ENCODE measurements at regions not wholly inside any gene's neighbourhood (a gene's known extent, or its start where the extent isn't known, plus 50 kb on each side); places are given as distances from the start of the nearest gene placed in this dataset.

DNA sequence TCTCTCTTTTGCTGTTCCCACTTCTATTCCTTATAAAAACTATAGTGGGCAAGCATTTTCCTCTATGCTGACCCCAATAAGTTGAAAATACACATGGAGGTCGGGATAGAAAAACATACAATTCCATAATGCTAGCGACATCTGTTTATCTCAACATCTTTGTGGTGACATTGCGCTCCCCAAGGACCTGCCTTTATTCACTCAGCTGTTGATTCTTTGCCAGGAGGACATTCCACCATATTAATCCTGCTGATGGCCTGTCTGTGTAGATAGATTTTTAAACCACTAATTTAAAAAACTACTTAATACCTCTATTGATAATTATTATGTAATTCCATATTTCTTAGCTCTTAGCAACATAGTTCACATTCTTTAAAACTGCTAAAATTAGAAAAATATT, 555.3 kb upstream of the MAP3K7 start:
- TF ChIP-seq CTCF (IDR thresholded peaks at IDR 0.05; ENCODE audit: unreplicated experiment in 3 of 3): no peak
- H3K4me3 Mint-ChIP-seq: no peak overlapping the region
- peaks cover 10% of the 10 kb centered on the region for H3K4me1 Mint-ChIP-seq

DNA sequence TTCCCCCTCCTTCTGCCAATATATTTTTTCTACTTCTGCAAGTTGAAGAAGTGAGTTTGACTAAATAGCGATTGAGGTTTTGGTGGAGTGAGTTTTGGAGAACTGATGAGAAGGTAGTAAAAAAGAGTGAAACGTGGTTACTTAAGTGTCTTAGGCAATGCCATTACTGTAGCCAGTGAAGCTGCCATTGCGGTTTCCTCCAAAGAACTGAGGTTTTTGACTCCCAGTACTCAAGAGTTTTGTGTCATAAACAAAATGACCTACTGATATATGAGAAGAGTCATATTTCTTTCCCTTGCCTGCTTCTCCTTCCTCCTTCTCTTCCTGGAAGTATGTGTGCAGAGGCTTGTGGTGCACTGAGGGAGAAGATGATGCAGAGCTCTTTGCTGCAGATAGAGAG, 554.5 kb upstream of the MAP3K7 start:
- peaks cover 10% of the 10 kb centered on the region for H3K4me1 Mint-ChIP-seq
- peaks cover 3% of the 10 kb centered on the region for H3K9me3 Mint-ChIP-seq
- peak overlapping the region in 1 of 3 experiments; percentile 30 for H3K27ac Mint-ChIP-seq
- H3K4me3 Mint-ChIP-seq: no peak overlapping the region
- TF ChIP-seq CTCF (IDR thresholded peaks at IDR 0.05; ENCODE audit: unreplicated experiment in 3 of 3): no peak
- no peaks in the 10 kb centered on the region for H3K36me3 Mint-ChIP-seq (ENCODE audit: low read depth)
- peaks cover 4% of the 10 kb centered on the region for H3K27me3 Mint-ChIP-seq (ENCODE audit: low read depth)

More for the DNA sequence above, 555.3 kb upstream of the MAP3K7 start:
- no peak overlapping the region for H3K27ac Mint-ChIP-seq
- peaks cover 4% of the 10 kb centered on the region for H3K27me3 Mint-ChIP-seq (ENCODE audit: low read depth)
- peaks cover 3% of the 10 kb centered on the region for H3K9me3 Mint-ChIP-seq
- H3K36me3 Mint-ChIP-seq (ENCODE audit: low read depth): no peaks in the 10 kb centered on the region

DNA sequence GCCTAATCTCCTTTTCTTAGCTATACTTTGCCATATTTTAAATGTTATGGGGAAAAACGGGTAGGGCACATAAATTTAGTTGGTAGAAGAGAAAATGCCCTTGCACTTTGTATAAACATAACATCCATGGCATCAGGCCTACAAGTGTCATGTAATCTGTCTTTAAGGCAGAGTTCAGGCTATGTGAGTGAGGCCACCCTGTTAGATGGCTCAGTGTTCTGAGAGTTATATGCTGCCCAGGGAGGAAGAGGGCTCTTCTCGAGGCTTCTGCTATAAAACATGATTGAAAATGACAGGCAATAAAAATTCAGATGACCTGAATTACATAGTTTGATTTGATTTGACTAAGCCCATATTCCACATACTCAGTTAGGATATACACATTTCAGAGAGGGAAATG, 553.6 kb upstream of the MAP3K7 start:
- TF ChIP-seq CTCF (IDR thresholded peaks at IDR 0.05; ENCODE audit: unreplicated experiment in 3 of 3): no peak
- Mint-ChIP-seq H3K27ac (peak overlapping the region in 2 of 3 experiments; percentile 11 to 45), H3K36me3 (ENCODE audit: low read depth) (no peaks in the 10 kb centered on the region)

GRCh38 chr6:91137286-91137685, 550.4 kb upstream of the MAP3K7 start:
- H3K27ac Mint-ChIP-seq: no peak overlapping the region
- no peak for TF ChIP-seq CTCF (IDR thresholded peaks at IDR 0.05; ENCODE audit: unreplicated experiment in 3 of 3)
- H3K27me3 Mint-ChIP-seq (ENCODE audit: low read depth): no peaks in the 10 kb centered on the region
- no peaks in the 10 kb centered on the region for H3K9me3 Mint-ChIP-seq
- H3K36me3 Mint-ChIP-seq (ENCODE audit: low read depth): no peaks in the 10 kb centered on the region
- peaks cover 10% of the 10 kb centered on the region for H3K4me1 Mint-ChIP-seq
- no peak overlapping the region for H3K4me3 Mint-ChIP-seq

More for the DNA sequence above, 553.6 kb upstream of the MAP3K7 start:
- Mint-ChIP-seq H3K4me1 (peaks cover 10% of the 10 kb centered on the region), H3K27me3 (ENCODE audit: low read depth) (peaks cover 4% of the 10 kb centered on the region), H3K9me3 (peaks cover 3% of the 10 kb centered on the region), H3K4me3 (no peak overlapping the region)

GRCh38 chr6:91135406-91136103, 548.7 kb upstream of the MAP3K7 start:
- Mint-ChIP-seq H3K4me1 (peaks cover 10% of the 10 kb centered on the region), H3K27ac (no peak overlapping the region), H3K36me3 (ENCODE audit: low read depth) (no peaks in the 10 kb centered on the region), H3K27me3 (ENCODE audit: low read depth) (no peaks in the 10 kb centered on the region), H3K9me3 (no peaks in the 10 kb centered on the region), H3K4me3 (no peak overlapping the region)
- TF ChIP-seq CTCF (IDR thresholded peaks at IDR 0.05; ENCODE audit: unreplicated experiment in 3 of 3): no peak

GRCh38 chr6:91132461-91132860, 545.6 kb upstream of the MAP3K7 start:
- H3K4me3 Mint-ChIP-seq: no peak overlapping the region
- no peaks in the 10 kb centered on the region for H3K9me3 Mint-ChIP-seq
- H3K4me1 Mint-ChIP-seq: no peaks in the 10 kb centered on the region
- no peaks in the 10 kb centered on the region for H3K36me3 Mint-ChIP-seq (ENCODE audit: low read depth)
- no peaks in the 10 kb centered on the region for H3K27me3 Mint-ChIP-seq (ENCODE audit: low read depth)
- TF ChIP-seq CTCF (IDR thresholded peaks at IDR 0.05; ENCODE audit: unreplicated experiment in 3 of 3): no peak
- no peak overlapping the region for H3K27ac Mint-ChIP-seq

Measured in nephron (organoid).